Immature natural killer cell (primary cell): ENCODE measurements at regions not wholly inside any gene's neighbourhood (a gene's known extent, or its start where the extent isn't known, plus 50 kb on each side); places are given as distances from the start of the nearest gene placed in this dataset.
"Not testable (repeated sequence)": the region's sequence is repeated elsewhere in the genome, so short reads cannot be mapped to it uniquely, and the experiment has no call there.

Experiments
- DNase-seq, 3 donors: peaks; one replicate each; pipeline ENCODE4 v3.0.0; 2022; ENCODE audit warnings: mixed read lengths in 1 of 3
- H3K27ac Mint-ChIP-seq, 6 donors: one replicate each; pipeline ENCODE4 v1.8.0; 2020; ENCODE audit warnings: mixed read lengths in 6 of 6, mild to moderate bottlenecking in 5 of 6, inconsistent platforms in 4 of 6, moderate library complexity in 3 of 6
- H3K27me3 Mint-ChIP-seq, 3 donors: one replicate each; pipeline ENCODE4 v1.8.0; 2020 to 2021; ENCODE audit warnings: low read depth in 3 of 3, mild to moderate bottlenecking in 3 of 3, mixed read lengths in 3 of 3, moderate library complexity in 3 of 3, inconsistent platforms in 1 of 3
- H3K36me3 Mint-ChIP-seq, 3 donors: one replicate each; pipeline ENCODE4 v1.8.0; 2020; ENCODE audit warnings: mixed read lengths in 3 of 3, inconsistent platforms in 2 of 3, mild to moderate bottlenecking in 2 of 3
- H3K4me1 Mint-ChIP-seq, 2 donors: one replicate each; pipeline ENCODE4 v1.8.0; 2020; ENCODE audit warnings: inconsistent platforms in 2 of 2, mild to moderate bottlenecking in 2 of 2, mixed read lengths in 2 of 2, moderate library complexity in 1 of 2
- H3K4me3 Mint-ChIP-seq, 5 donors: one replicate each; pipeline ENCODE4 v1.8.0; 2020; ENCODE audit warnings: mild to moderate bottlenecking in 5 of 5, mixed read lengths in 5 of 5, inconsistent platforms in 3 of 5, moderate library complexity in 3 of 5
- H3K9me3 Mint-ChIP-seq, 6 donors: one replicate each; pipeline ENCODE4 v1.8.0; 2020; ENCODE audit warnings: mild to moderate bottlenecking in 6 of 6, mixed read lengths in 6 of 6, inconsistent platforms in 4 of 6, moderate library complexity in 3 of 6

DNA sequence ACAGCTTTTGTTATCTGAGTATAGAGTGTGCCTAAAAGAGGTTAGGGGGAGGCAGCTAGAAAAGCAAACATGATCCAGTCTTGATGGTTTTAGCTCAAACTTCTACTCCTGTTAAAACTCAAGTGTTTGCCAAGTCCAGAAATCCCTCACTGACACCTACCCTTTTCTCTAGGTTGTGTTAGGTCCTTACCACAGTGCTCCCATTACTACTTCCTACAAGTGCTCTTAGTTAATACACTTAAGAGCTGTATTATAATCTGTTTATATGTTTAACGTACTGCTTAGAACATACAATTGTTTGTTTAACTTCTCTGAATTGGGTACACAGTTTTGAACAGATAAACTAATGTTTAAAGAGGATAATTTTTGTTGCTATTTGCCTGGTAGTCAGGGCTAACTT, 1198.0 kb downstream of the KHDRBS2 start:
- not testable (repeated sequence) for DNase-seq, H3K36me3 Mint-ChIP-seq, H3K27me3 Mint-ChIP-seq, H3K27ac Mint-ChIP-seq, H3K4me3 Mint-ChIP-seq, H3K4me1 Mint-ChIP-seq
- H3K9me3 Mint-ChIP-seq = peaks cover 5 to 35% (median 17%) of the 10 kb centered on the region in 6 donors

- Mint-ChIP-seq H3K9me3 (peaks cover 7 to 53% (median 34%) of the 10 kb centered on the region in 6 donors), H3K27me3 (no peaks in the 10 kb centered on the region), H3K27ac (no peak overlapping the region), H3K36me3 (no peaks in the 10 kb centered on the region), H3K4me1 (no peaks in the 10 kb centered on the region), H3K4me3 (no peak overlapping the region)
- no peak for DNase-seq
These were observed 1242.0 kb downstream of the KHDRBS2 start for GRCh38 chr6:61044011-61044410.
